Lower lobe of right lung (tissue), 2 donors: ENCODE measurements at regions not wholly inside any gene's neighbourhood (a gene's known extent, or its start where the extent isn't known, plus 50 kb on each side); places are given as distances from the start of the nearest gene placed in this dataset.

Experiments
- ATAC-seq, 2 donors: fragments of 200-7000 bp; cut with Tn5 transposase; one replicate each; pipeline ENCODE4 v1.9.1; 2020 to 2022; ENCODE audit warnings: mild to moderate bottlenecking in 2 of 2, moderate library complexity in 2 of 2
- DNase-seq: peaks from one replicate; pipeline ENCODE4 v3.0.0-alpha.2; 2020
- H3K27ac ChIP-seq: fragments of 200-600 bp; one replicate; pipeline ENCODE4 v1.8.0; 2022
- H3K27me3 ChIP-seq: fragments of 200-600 bp; one replicate; pipeline ENCODE4 v1.8.0; 2022; ENCODE audit warnings: low read depth
- H3K36me3 ChIP-seq: fragments of 200-600 bp; one replicate; pipeline ENCODE4 v1.8.0; 2022; ENCODE audit warnings: mild to moderate bottlenecking
- H3K4me1 ChIP-seq: fragments of 200-600 bp; one replicate; pipeline ENCODE4 v1.8.0; 2022
- H3K4me3 ChIP-seq: fragments of 200-600 bp; one replicate; pipeline ENCODE4 v1.8.0; 2022; ENCODE audit warnings: mild to moderate bottlenecking
- H3K9me3 ChIP-seq: fragments of 200-600 bp; one replicate; pipeline ENCODE4 v1.8.0; 2022
- CTCF ChIP-seq: fragments of 200-600 bp; IDR thresholded peaks from one replicate; pipeline ENCODE4 v1.8.0; 2022; ENCODE audit warnings: antibody characterized with exemption, mild to moderate bottlenecking
- intact Hi-C: fragments of 100-400 bp; cut with DNase I; formaldehyde crosslinking; loops from one replicate; pipeline ENCODE4 v1.11.0; 2022
- donor health status: DM: no; HTN: yes; CAD: no; lungs with severe emphysema.

- Histone ChIP-seq H3K4me3 (no peak overlapping the region), H3K27ac (no peak overlapping the region), H3K9me3 (no peaks in the 10 kb centered on the region), H3K27me3 (no peaks in the 10 kb centered on the region), H3K36me3 (no peaks in the 10 kb centered on the region), H3K4me1 (peaks cover 4% of the 10 kb centered on the region)
- no peak for ATAC-seq
- intact Hi-C loops = no loop called here
- TF ChIP-seq CTCF = no peak
- no peak for DNase-seq
These were observed 71.7 kb upstream of the DOCK1 start for GRCh38 chr10:126833542-126833941.

- H3K36me3 ChIP-seq = no peaks in the 10 kb centered on the region
- no peak for DNase-seq
- H3K4me1 ChIP-seq = peaks cover 7% of the 10 kb centered on the region
- no peaks in the 10 kb centered on the region for H3K9me3 ChIP-seq
- H3K27me3 ChIP-seq = no peaks in the 10 kb centered on the region
- no peak overlapping the region for H3K27ac ChIP-seq
- no peak for TF ChIP-seq CTCF
- intact Hi-C loops = no loop called here
- no peak overlapping the region for H3K4me3 ChIP-seq
- no peak for ATAC-seq
These were observed 69.2 kb upstream of the DOCK1 start for GRCh38 chr10:126836009-126836408.

DNA sequence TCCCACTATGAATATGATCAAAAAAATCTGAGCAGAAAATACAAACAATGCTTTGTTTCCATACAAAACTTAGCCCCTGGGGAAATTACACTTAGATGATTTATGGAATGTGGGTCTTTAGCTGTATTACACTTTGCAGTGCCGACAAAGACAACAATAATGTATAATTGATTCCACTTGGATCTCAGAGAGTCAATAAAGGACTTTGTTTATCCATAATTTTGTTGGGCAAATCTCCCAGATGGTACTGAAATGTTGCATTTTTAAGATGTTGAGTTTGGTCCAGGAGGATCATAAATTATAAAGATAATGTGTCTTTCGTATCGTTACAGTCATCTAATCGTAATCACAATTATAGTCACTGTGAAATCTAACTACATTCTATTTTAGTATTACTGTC is 66.9 kb upstream of the DOCK1 start:
- Histone ChIP-seq H3K27ac (no peak overlapping the region), H3K4me3 (no peak overlapping the region), H3K9me3 (no peaks in the 10 kb centered on the region), H3K4me1 (peaks cover 7% of the 10 kb centered on the region), H3K36me3 (no peaks in the 10 kb centered on the region), H3K27me3 (no peaks in the 10 kb centered on the region)
- intact Hi-C loops = no loop called here
- no peak for ATAC-seq
- DNase-seq = no peak
- no peak for TF ChIP-seq CTCF

DNA sequence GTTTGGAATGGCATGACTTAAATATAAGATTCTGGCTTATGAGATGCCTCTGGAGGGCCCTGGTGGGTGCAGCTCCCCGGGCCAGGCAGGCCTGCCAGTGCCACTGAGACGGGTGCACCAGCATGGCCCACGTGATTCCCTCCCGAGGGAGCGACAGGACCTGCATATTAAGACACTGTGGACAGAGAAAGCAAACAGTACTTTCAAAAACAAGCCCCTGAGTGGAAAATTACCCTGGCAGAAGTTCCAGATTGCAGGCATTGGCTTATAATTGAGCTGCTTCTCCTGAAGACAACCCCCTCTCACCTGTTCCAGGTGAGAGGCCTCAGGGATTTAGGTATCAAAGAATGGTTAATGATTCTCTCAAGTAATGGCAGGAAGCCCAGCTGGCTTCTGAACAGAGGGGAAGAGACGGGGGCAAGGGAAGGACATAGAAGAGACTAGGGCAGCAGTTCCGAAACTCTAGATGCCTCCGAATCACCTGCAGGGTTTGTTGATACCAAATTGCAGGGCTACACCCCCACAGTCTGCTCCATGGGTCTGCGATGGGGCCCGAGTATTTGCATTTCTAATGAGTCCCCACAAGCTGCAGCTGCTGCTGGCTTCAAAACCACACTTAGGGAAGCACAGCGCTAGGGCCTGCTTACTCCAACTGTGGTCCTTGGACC is 66.0 kb upstream of the DOCK1 start:
- Histone ChIP-seq H3K9me3 (no peaks in the 10 kb centered on the region), H3K36me3 (no peaks in the 10 kb centered on the region), H3K27ac (no peak overlapping the region), H3K27me3 (no peaks in the 10 kb centered on the region), H3K4me1 (peaks cover 7% of the 10 kb centered on the region), H3K4me3 (no peak overlapping the region)
- ATAC-seq (peak; percentile 77 to 83), DNase-seq (peak; percentile 63)
- TF ChIP-seq CTCF = no peak
- intact Hi-C loops = no loop called here

DNA sequence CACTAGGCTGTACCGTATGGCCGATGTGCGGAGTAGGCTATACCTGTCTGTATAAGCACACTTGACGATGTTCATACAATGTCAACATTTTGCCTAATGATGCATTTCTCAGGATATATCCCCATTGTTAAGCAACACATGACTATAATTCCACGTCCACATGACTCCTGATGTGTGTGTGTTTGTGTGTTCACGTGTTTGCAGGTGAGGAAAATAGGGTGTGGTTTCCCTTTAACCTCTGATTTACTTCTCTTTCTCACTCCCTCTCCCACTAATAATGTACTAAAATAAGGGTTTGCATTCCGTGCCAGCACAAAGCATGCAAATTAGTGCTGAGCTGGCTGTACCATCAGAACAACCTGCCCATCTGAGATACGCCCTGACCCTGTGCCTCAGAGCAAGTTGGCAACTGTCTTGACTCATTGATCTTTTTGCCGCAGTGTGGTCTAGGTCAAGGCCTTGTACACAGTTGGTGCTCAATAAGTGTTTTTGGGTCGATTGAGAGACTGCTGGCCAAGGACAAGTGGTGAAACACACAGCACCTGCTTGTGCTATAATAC is 64.6 kb upstream of the DOCK1 start:
- Histone ChIP-seq H3K4me3 (no peak overlapping the region), H3K4me1 (peaks cover 7% of the 10 kb centered on the region), H3K36me3 (no peaks in the 10 kb centered on the region), H3K9me3 (no peaks in the 10 kb centered on the region), H3K27me3 (no peaks in the 10 kb centered on the region), H3K27ac (no peak overlapping the region)
- DNase-seq = no peak
- no peak for ATAC-seq
- no peak for TF ChIP-seq CTCF
- intact Hi-C loops = no loop called here
